Stimulated activated CD4-positive, alpha-beta T cell treated with anti-CD3 and anti-CD28 coated beads, Interleukin-12 subunit alpha, Interleukin-12 subunit beta, amount 100 ng/mL, for 24 hours (primary cell): ENCODE measurements at regions not wholly inside any gene's neighbourhood (a gene's known extent, or its start where the extent isn't known, plus 50 kb on each side); places are given as distances from the start of the nearest gene placed in this dataset.

ENCODE experiments used
- DNase-seq, 2 experiments: peaks; one replicate each; pipeline ENCODE4 v3.0.0-alpha.2; 2020; ENCODE audit warnings: low read depth in 2 of 2

- no peak for DNase-seq
These were observed 402.8 kb downstream of the NXPE2 start for GRCh38 chr11:115080923-115081680.

- no peak for DNase-seq
These were observed 403.6 kb downstream of the NXPE2 start for GRCh38 chr11:115081972-115082371.

GRCh38 chr11:115083144-115083806 is 404.9 kb downstream of the NXPE2 start:
- DNase-seq, result no peak

- DNase-seq, result no peak
These were observed 405.9 kb downstream of the NXPE2 start for GRCh38 chr11:115084231-115084630.

GRCh38 chr11:115085461-115086210 is 407.3 kb downstream of the NXPE2 start:
- no peak for DNase-seq

GRCh38 chr11:115087791-115088190 is 409.5 kb downstream of the NXPE2 start:
- DNase-seq, result no peak

GRCh38 chr11:115092516-115092915 is 411.7 kb downstream of the CADM1 start:
- no peak for DNase-seq

GRCh38 chr11:115097796-115098408 is 406.3 kb downstream of the CADM1 start:
- DNase-seq, result no peak

GRCh38 chr11:115100706-115101105 is 403.5 kb downstream of the CADM1 start:
- DNase-seq, result no peak

GRCh38 chr11:115103921-115104320 is 400.3 kb downstream of the CADM1 start:
- DNase-seq, result no peak

GRCh38 chr11:115104851-115105453 is 399.3 kb downstream of the CADM1 start:
- DNase-seq, result no peak

GRCh38 chr11:115111066-115111465 is 393.1 kb downstream of the CADM1 start:
- DNase-seq, result no peak

- no peak for DNase-seq
These were observed 391.5 kb downstream of the CADM1 start for GRCh38 chr11:115112754-115113153.

GRCh38 chr11:115117956-115118493 is 386.2 kb downstream of the CADM1 start:
- no peak for DNase-seq

- DNase-seq, result no peak
These were observed 385.1 kb downstream of the CADM1 start for GRCh38 chr11:115119146-115119545.
